A673 (cell line): ENCODE measurements at regions not wholly inside any gene's neighbourhood (a gene's known extent, or its start where the extent isn't known, plus 50 kb on each side); places are given as distances from the start of the nearest gene placed in this dataset.

Source experiments
- EZH2 ChIP-seq: fragments of 200-600 bp; sonication (generic); IDR thresholded peaks from 2 replicates; pipeline ENCODE4 v1.6.1; 2017; ENCODE audit warnings: borderline replicate concordance, low read depth, mild to moderate bottlenecking, mixed read lengths, antibody characterized with exemption, low read length; ENCODE audit not compliant: poor library complexity, severe bottlenecking
- TF ChIP-seq, protein P1 (sequence below): fragments of 300-800, 200-600 bp; sonication (generic); conservative IDR thresholded peaks from 2 replicates; pipeline ENCODE4 v1.5.1; 2017; ENCODE audit warnings: low read depth, mild to moderate bottlenecking, antibody characterized with exemption, low read length, moderate library complexity, mixed read lengths

DNA sequence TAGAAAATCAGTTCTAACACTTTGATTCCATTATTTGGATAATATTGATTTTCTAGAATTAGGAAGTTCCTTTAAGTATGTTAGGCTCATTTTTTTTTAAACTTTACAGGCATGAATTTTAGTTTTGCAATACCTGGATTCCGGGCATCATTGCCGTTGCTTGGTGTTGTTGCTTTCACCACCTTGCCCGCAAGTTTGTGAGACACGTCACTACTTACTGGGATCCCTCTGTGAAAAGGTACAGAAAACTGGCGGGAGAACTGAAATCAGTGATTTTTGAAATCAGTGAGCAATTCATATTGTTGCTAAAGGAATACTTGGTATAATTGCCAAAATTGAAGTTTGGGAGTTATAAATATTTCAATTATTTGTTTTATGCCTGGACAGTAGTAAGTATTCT, 232.3 kb upstream of the NPY start:
- TF ChIP-seq, protein P1, sequence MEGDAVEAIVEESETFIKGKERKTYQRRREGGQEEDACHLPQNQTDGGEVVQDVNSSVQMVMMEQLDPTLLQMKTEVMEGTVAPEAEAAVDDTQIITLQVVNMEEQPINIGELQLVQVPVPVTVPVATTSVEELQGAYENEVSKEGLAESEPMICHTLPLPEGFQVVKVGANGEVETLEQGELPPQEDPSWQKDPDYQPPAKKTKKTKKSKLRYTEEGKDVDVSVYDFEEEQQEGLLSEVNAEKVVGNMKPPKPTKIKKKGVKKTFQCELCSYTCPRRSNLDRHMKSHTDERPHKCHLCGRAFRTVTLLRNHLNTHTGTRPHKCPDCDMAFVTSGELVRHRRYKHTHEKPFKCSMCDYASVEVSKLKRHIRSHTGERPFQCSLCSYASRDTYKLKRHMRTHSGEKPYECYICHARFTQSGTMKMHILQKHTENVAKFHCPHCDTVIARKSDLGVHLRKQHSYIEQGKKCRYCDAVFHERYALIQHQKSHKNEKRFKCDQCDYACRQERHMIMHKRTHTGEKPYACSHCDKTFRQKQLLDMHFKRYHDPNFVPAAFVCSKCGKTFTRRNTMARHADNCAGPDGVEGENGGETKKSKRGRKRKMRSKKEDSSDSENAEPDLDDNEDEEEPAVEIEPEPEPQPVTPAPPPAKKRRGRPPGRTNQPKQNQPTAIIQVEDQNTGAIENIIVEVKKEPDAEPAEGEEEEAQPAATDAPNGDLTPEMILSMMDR: no peak
- TF ChIP-seq EZH2: no peak
